Right atrium auricular region (tissue), 2 donors: ENCODE measurements at regions not wholly inside any gene's neighbourhood (a gene's known extent, or its start where the extent isn't known, plus 50 kb on each side); places are given as distances from the start of the nearest gene placed in this dataset.
"Not testable (repeated sequence)": the region's sequence is repeated elsewhere in the genome, so short reads cannot be mapped to it uniquely, and the experiment has no call there.

Experiments
- DNase-seq: peaks from one replicate; pipeline ENCODE4 v3.0.0-alpha.2; 2019; ENCODE audit warnings: low spot score
- H3K27ac ChIP-seq, 2 donors: fragments of 200-600 bp; sonication (generic); 1 replicate in 1 of 2; 2 replicates in 1 of 2; pipeline ENCODE4 v1.5.1; 2016 to 2019
- H3K27me3 ChIP-seq, 2 donors: fragments of 200-600 bp; sonication (generic); one replicate each; pipeline versions ENCODE4 v1.5.1 to v1.6.0; 2017 to 2019
- H3K36me3 ChIP-seq: fragments of 200-600 bp; sonication (generic); one replicate; pipeline ENCODE4 v1.5.1; 2016
- H3K4me1 ChIP-seq, 2 donors: fragments of 200-600 bp; sonication (generic); one replicate each; pipeline versions ENCODE4 v1.5.1 to v1.6.0; 2017 to 2019
- H3K4me3 ChIP-seq, 2 donors: fragments of 200-600 bp; sonication (generic); 1 replicate in 1 of 2; 2 replicates in 1 of 2; pipeline ENCODE4 v1.5.1; 2017 to 2019; ENCODE audit warnings: mild to moderate bottlenecking in 1 of 2, moderate library complexity in 1 of 2
- H3K9me3 ChIP-seq, 2 donors: fragments of 200-600 bp; sonication (generic); one replicate each; pipeline ENCODE4 v1.5.1; 2019
- CTCF ChIP-seq, 2 donors: fragments of 200-600 bp; sonication (generic); IDR thresholded peaks; one replicate each; pipeline ENCODE4 v1.5.1; 2019; ENCODE audit warnings: antibody characterized with exemption in 2 of 2

GRCh38 chr4:57363346-57363745 is 253.2 kb upstream of the IGFBP7 start:
- H3K27ac ChIP-seq: no peak overlapping the region
- no peaks in the 10 kb centered on the region for H3K36me3 ChIP-seq
- DNase-seq: no peak
- H3K4me3 ChIP-seq: no peak overlapping the region
- no peaks in the 10 kb centered on the region for H3K9me3 ChIP-seq
- H3K4me1 ChIP-seq: no peaks in the 10 kb centered on the region
- no peak for TF ChIP-seq CTCF (IDR thresholded peaks at IDR 0.05)
- no peaks in the 10 kb centered on the region for H3K27me3 ChIP-seq

DNA sequence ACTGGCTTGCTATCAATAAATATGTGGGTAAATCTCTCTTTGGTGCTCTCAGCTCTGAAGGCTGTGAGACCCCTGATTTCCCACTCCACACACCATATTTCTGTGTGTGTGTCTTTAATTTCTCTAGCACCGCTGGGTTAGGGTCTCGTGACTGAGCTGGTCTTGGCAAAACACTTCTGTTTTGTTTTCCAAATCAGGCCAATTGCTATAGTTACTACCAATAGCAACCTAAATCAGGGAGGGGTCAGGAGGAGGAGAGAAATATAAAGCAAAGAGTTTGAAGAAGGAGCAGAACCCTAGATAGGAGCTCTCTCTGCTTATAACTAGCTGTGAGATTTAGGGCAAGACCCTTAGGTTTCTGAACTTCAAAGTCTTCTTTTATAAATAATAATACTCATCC is 250.5 kb upstream of the IGFBP7 start:
- DNase-seq: no peak
- Histone ChIP-seq H3K4me1 (no peaks in the 10 kb centered on the region), H3K4me3 (no peak overlapping the region), H3K9me3 (no peaks in the 10 kb centered on the region), H3K27me3 (no peaks in the 10 kb centered on the region), H3K27ac (no peak overlapping the region), H3K36me3 (no peaks in the 10 kb centered on the region)
- TF ChIP-seq CTCF (IDR thresholded peaks at IDR 0.05): no peak

- no peak for DNase-seq
- H3K27me3 ChIP-seq: no peaks in the 10 kb centered on the region
These were observed 245.0 kb upstream of the IGFBP7 start for GRCh38 chr4:57355101-57355665.

GRCh38 chr4:57351731-57352130 is 241.5 kb upstream of the IGFBP7 start:
- no peak overlapping the region for H3K27ac ChIP-seq
- no peak for TF ChIP-seq CTCF (IDR thresholded peaks at IDR 0.05)
- no peaks in the 10 kb centered on the region for H3K27me3 ChIP-seq

More at GRCh38 chr4:57355101-57355665, 245.0 kb upstream of the IGFBP7 start:
- Histone ChIP-seq H3K9me3 (no peaks in the 10 kb centered on the region), H3K36me3 (no peaks in the 10 kb centered on the region), H3K4me1 (no peaks in the 10 kb centered on the region), H3K4me3 (no peak overlapping the region), H3K27ac (no peak overlapping the region)
- TF ChIP-seq CTCF (IDR thresholded peaks at IDR 0.05): no peak

DNA sequence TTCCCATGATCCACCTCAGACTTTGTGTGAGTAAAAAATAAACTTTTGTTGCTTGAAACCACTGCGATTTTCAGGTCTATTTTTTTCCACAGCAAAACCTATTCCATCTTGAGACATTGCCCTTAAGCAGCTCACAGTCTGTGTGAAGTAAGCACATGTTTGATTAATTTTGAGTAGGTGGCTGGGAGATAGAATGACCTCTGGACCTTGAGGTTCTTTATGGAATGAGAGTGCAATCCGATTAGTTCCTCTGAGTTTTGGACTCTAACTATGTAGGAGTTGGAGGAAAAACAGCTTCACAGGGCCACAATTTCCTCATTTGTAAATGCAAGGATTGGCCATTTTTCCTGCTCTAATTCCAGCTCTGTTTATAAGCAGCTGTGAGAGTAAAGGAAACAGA is 234.1 kb upstream of the IGFBP7 start:
- H3K27me3 ChIP-seq: no peaks in the 10 kb centered on the region
- H3K27ac ChIP-seq: no peak overlapping the region
- no peaks in the 10 kb centered on the region for H3K9me3 ChIP-seq
- no peaks in the 10 kb centered on the region for H3K4me1 ChIP-seq
- no peak for TF ChIP-seq CTCF (IDR thresholded peaks at IDR 0.05)
- H3K36me3 ChIP-seq: no peaks in the 10 kb centered on the region
- DNase-seq: no peak
- H3K4me3 ChIP-seq: no peak overlapping the region

More at GRCh38 chr4:57351731-57352130, 241.5 kb upstream of the IGFBP7 start:
- Histone ChIP-seq H3K4me1 (no peaks in the 10 kb centered on the region), H3K9me3 (no peaks in the 10 kb centered on the region), H3K4me3 (no peak overlapping the region), H3K36me3 (no peaks in the 10 kb centered on the region)
- DNase-seq: no peak

DNA sequence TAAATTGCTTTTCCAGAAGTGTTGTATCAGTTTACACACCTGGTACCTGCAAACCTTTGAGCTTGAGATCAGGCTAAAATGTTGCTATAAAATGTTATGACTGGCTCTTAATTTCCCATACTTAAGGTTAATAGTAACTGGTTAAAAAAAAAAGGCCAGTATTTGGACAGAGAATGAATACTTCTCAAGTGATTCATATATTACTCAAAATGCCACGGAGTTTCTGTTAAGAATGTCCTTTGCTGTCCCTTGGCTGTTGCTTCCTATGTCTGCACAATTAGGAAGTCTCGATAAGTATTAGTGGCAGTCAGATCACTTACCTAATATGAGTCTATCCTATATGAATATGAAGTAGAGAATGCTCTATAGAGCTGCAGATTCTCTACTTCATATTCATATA is 232.2 kb upstream of the IGFBP7 start:
- H3K36me3 ChIP-seq: no peaks in the 10 kb centered on the region
- no peaks in the 10 kb centered on the region for H3K4me1 ChIP-seq
- no peaks in the 10 kb centered on the region for H3K9me3 ChIP-seq
- no peaks in the 10 kb centered on the region for H3K27me3 ChIP-seq
- H3K4me3 ChIP-seq: no peak overlapping the region
- no peak overlapping the region for H3K27ac ChIP-seq
- no peak for TF ChIP-seq CTCF (IDR thresholded peaks at IDR 0.05)
- no peak for DNase-seq

- H3K27ac ChIP-seq, H3K4me3 ChIP-seq, H3K4me1 ChIP-seq, H3K9me3 ChIP-seq, H3K27me3 ChIP-seq, DNase-seq, H3K36me3 ChIP-seq: not testable (repeated sequence)
These were observed 228.7 kb upstream of the IGFBP7 start for GRCh38 chr4:57338861-57339260.
